Panc1 (cell line): ENCODE measurements at regions not wholly inside any gene's neighbourhood (a gene's known extent, or its start where the extent isn't known, plus 50 kb on each side); places are given as distances from the start of the nearest gene placed in this dataset.

ENCODE experiments used
- ATAC-seq: fragments of 200-7000 bp; cut with Tn5 transposase; 2 replicates; pipeline ENCODE4 v1.9.1; 2020; ENCODE audit warnings: mild to moderate bottlenecking, moderate library complexity
- BruUV-seq: library from RNA; stranded (reverse); fragments of 400-500 nt; replicated peaks from 2 replicates; lab custom pipeline; 2021; lab: Mats Ljungman, UMichigan
- CTCF ChIA-PET: fragments of 300-600 bp; sonication (Branson Sonifier 250); formaldehyde crosslinking; loops from one replicate; lab custom pipeline; 2022; ENCODE audit warnings: antibody characterized with exemption; lab: Charles Lee
- POLR2A ChIA-PET: fragments of 300-600 bp; sonication (Branson Sonifier 250); formaldehyde crosslinking; loops from one replicate; lab custom pipeline; 2022; ENCODE audit warnings: antibody characterized with exemption; lab: Charles Lee
- DNase-seq: peaks from one replicate; pipeline ENCODE4 v3.0.0-alpha.2; 2010; ENCODE audit warnings: low read depth, low spot score
- H3K27ac ChIP-seq: 2 replicates; pipeline ENCODE4 v1.5.1; 2011; ENCODE audit warnings: mild to moderate bottlenecking, low read length, inconsistent platforms
- H3K27me3 ChIP-seq: fragments of 200-500 bp; sonication (Bioruptor generic); 2 replicates; pipeline ENCODE4 v1.6.0; 2014; ENCODE audit warnings: low read length, inconsistent platforms; ENCODE audit not compliant: control insufficient read depth, insufficient read depth
- H3K36me3 ChIP-seq: fragments of 200-500 bp; sonication (Bioruptor generic); 2 replicates; pipeline ENCODE4 v1.5.1; 2014; ENCODE audit warnings: inconsistent platforms, mild to moderate bottlenecking, low read length, moderate library complexity; ENCODE audit not compliant: control insufficient read depth, insufficient read depth
- H3K4me1 ChIP-seq: 2 replicates; pipeline ENCODE4 v1.5.1; 2011; ENCODE audit warnings: inconsistent platforms, mild to moderate bottlenecking, low read length, moderate library complexity; ENCODE audit not compliant: control insufficient read depth, insufficient read depth
- H3K4me3 ChIP-seq, 2 experiments: 2 replicates each; pipeline ENCODE4 v1.5.1; 2011 to 2012; ENCODE audit warnings: low read depth in 2 of 2, low read length in 2 of 2, mild to moderate bottlenecking in 2 of 2, inconsistent platforms in 1 of 2, moderate library complexity in 1 of 2
- H3K9me3 ChIP-seq: fragments of 200-500 bp; sonication (Bioruptor generic); 2 replicates; pipeline ENCODE4 v1.5.1; 2014; ENCODE audit warnings: low read depth, mild to moderate bottlenecking, inconsistent platforms, low read length, moderate library complexity; ENCODE audit not compliant: control insufficient read depth, insufficient read depth
- CTCF ChIP-seq: fragments of 450-650 bp; IDR thresholded peaks from 2 replicates; pipeline ENCODE4 v1.5.1; 2017; ENCODE audit warnings: mild to moderate bottlenecking
- POLR2AphosphoS5 ChIP-seq: IDR thresholded peaks from 2 replicates; pipeline ENCODE4 v1.6.1; 2012; ENCODE audit warnings: mild to moderate bottlenecking, low read depth, low read length, moderate library complexity
- REST ChIP-seq, 2 experiments: IDR thresholded peaks; 2 replicates each; pipeline ENCODE4 v1.6.1; 2011 to 2012; ENCODE audit warnings: low read depth in 2 of 2, control low read depth in 1 of 2, low read length in 1 of 2, mild to moderate bottlenecking in 1 of 2, moderate library complexity in 1 of 2; ENCODE audit not compliant: insufficient read depth in 1 of 2
- SIN3A ChIP-seq: IDR thresholded peaks from 2 replicates; pipeline ENCODE4 v1.6.1; 2012; ENCODE audit warnings: low read depth, mild to moderate bottlenecking, low read length, moderate library complexity, borderline replicate concordance; ENCODE audit not compliant: insufficient read depth
- TCF7L2 ChIP-seq: IDR thresholded peaks from 2 replicates; pipeline ENCODE4 v1.6.1; 2011; ENCODE audit warnings: mild to moderate bottlenecking, low read depth, low read length, inconsistent platforms
- in situ Hi-C: cut with HindIII; loops from 2 replicates; pipeline ENCODE4 v1.10.0; 2016; ENCODE audit warnings: low sequenced_read_pairs, low pct_unique_long_range_greater_than_20kb
- intact Hi-C: fragments of 100-400 bp; cut with micrococcal nuclease; formaldehyde crosslinking; loops from one replicate; pipeline ENCODE4 v1.10.0; 2022; ENCODE audit not compliant: unreplicated experiment

GRCh38 chr10:29853913-29854312 is 205.5 kb downstream of the JCAD start:
- DNase-seq (no peak), ATAC-seq (no peak)
- TF ChIP-seq REST (IDR thresholded peaks at IDR 0.05; ENCODE audit: insufficient read depth in 1 of 2, low read depth in 2 of 2, low read length in 1 of 2) = no peak
- TF ChIP-seq CTCF = no peak
- TF ChIP-seq TCF7L2 = no peak
- TF ChIP-seq SIN3A = no peak
- TF ChIP-seq POLR2AphosphoS5 = no peak
- no TSS peak for BruUV-seq
- Histone ChIP-seq H3K27me3 (no peaks in the 10 kb centered on the region), H3K9me3 (no peaks in the 10 kb centered on the region), H3K27ac (no peak overlapping the region), H3K36me3 (no peaks in the 10 kb centered on the region), H3K4me1 (no peaks in the 10 kb centered on the region), H3K4me3 (no peak overlapping the region)
- ChIA-PET CTCF (no interaction called here), POLR2A (no interaction called here)
- in situ Hi-C loops (no loop called here), intact Hi-C loops (no loop called here)

DNA sequence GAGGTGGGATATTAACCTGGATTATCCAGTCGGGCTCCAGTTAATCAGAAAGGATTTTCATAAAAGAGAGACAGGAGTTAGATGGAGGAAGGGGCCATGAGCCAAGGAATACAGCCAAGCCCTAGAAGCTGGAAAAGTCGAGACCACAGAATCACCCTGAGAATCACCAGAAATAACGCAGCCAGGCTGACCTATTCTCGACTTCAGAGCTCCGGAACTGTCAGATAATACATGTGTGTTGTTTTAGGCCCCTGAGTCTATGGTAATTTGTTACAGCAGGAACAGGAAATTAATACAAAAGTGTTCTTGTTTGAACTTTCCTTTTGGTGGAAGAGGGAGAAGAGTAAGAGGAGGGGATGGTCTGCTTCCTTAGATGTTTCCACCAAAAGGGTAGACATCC is 208.1 kb downstream of the JCAD start:
- H3K27me3 ChIP-seq = no peaks in the 10 kb centered on the region
- no peak overlapping the region for H3K27ac ChIP-seq
- in situ Hi-C loops = no loop called here
- ATAC-seq = no peak
- ChIA-PET CTCF (no interaction called here), POLR2A (no interaction called here)
- no peak overlapping the region for H3K4me3 ChIP-seq
- no TSS peak for BruUV-seq
- intact Hi-C loops = no loop called here
- no peaks in the 10 kb centered on the region for H3K4me1 ChIP-seq
- no peaks in the 10 kb centered on the region for H3K36me3 ChIP-seq
- no peaks in the 10 kb centered on the region for H3K9me3 ChIP-seq
- TF ChIP-seq REST (IDR thresholded peaks at IDR 0.05; ENCODE audit: insufficient read depth in 1 of 2, low read depth in 2 of 2, low read length in 1 of 2) = no peak
- TF ChIP-seq CTCF = no peak
- no peak for TF ChIP-seq POLR2AphosphoS5
- no peak for TF ChIP-seq SIN3A
- no peak for TF ChIP-seq TCF7L2
- DNase-seq = no peak
